ENCODE measurements at regions not wholly inside any gene's neighbourhood (a gene's known extent, or its start where the extent isn't known, plus 50 kb on each side); places are given as distances from the start of the nearest gene placed in this dataset.
"Not testable (repeated sequence)": the region's sequence is repeated elsewhere in the genome, so short reads cannot be mapped to it uniquely, and the experiment has no call there.

GRCh38 chr5:17123010-17123409 lies 94.4 kb upstream of the BASP1 start:
- peak in 1 of 8 experiments; percentile 16 for ATAC-seq (replicated peaks in 6 of 8)
- 0 to 100% (median 80%) methylated on average over 1 to 4 of the region's 5 CpGs; no CpG with 5 or more reads in 1 of the 10 experiments for WGBS, 10 experiments
- no peak overlapping the region for H3K27ac ChIP-seq
- H3K4me3 ChIP-seq = no peak overlapping the region
- in situ Hi-C loops (cut with MboI; ENCODE audit: low pct_unique_long_range_greater_than_20kb in 2 of 9, low sequenced_read_pairs in 9 of 9, unreplicated experiment in 9 of 9) = no loop called here
- peaks cover 5 to 10% of the 10 kb centered on the region in 2 donors for H3K4me1 ChIP-seq (replicated peaks in 1 of 2)

GRCh38 chr5:17123773-17124172 lies 93.7 kb upstream of the BASP1 start:
- H3K4me1 ChIP-seq (replicated peaks in 1 of 2); ATAC-seq (replicated peaks in 6 of 8); H3K4me3 ChIP-seq; in situ Hi-C loops (cut with MboI; ENCODE audit: low pct_unique_long_range_greater_than_20kb in 2 of 9, low sequenced_read_pairs in 9 of 9, unreplicated experiment in 9 of 9); H3K27ac ChIP-seq: not testable (repeated sequence)
- 40 to 91% (median 48%) methylated on average over 1 to 3 of the region's 3 CpGs; no CpG with 5 or more reads in 3 of the 10 experiments for WGBS, 10 experiments

- Histone ChIP-seq H3K4me3 (no peak overlapping the region), H3K4me1 (replicated peaks in 1 of 2) (peaks cover 0 to 2% of the 10 kb centered on the region in 2 donors), H3K27ac (no peak overlapping the region)
- no peak for ATAC-seq (replicated peaks in 6 of 8)
- 2 to 92% (median 76%) methylated on average over 2 to 7 of the region's 8 CpGs; no CpG with 5 or more reads in 1 of the 10 experiments for WGBS, 10 experiments
- in situ Hi-C loops (cut with MboI; ENCODE audit: low pct_unique_long_range_greater_than_20kb in 2 of 9, low sequenced_read_pairs in 9 of 9, unreplicated experiment in 9 of 9) = loop anchor here in 1 of 9 experiments (25.0 kb wide), 1 partner anchor 190 kb away; the partner anchor contains the start of gene MYO10
These were observed 89.6 kb upstream of the BASP1 start for GRCh38 chr5:17127743-17128231.

DNA sequence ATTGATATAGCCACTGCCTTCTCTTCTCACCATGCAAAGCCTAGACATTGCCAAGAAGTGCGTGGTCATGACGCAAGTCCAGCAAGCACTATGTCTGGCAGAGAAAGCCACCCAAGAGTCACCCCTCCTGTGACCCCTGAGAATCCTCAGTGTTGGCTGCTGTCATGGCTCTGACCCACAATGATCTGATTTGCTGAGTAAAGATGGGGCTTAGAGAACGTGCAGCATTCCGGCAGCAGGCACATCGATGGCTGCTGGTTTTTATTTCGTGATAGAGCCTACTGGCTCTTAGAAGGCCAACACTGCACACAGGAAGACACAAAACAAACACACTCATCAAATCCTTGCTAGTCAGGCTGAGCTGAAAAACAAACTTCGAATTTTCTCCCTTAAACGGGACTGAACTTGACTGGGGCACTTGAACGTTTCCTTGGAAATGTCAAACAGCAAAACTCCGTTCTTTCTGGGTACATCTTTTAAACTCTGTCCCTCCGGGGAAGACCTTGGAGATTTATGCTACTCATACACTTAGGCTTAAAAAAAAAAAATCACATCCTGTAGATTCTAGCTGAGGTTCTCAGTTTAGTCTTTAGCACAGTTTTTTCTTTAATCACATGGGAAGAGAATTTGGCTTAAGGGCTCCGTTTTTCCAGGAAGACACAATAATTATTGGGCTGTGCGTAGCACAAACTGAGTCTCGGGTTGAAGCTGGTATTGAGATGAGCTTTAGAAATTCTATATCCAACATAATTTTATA lies 88.2 kb upstream of the BASP1 start:
- 65 to 100% (median 84%) methylated on average over 2 to 12 of the region's 14 CpGs; no CpG with 5 or more reads in 1 of the 10 experiments for WGBS, 10 experiments
- in situ Hi-C loops (cut with MboI; ENCODE audit: low pct_unique_long_range_greater_than_20kb in 2 of 9, low sequenced_read_pairs in 9 of 9, unreplicated experiment in 9 of 9) = loop anchor here in 1 of 9 experiments (25.0 kb wide), 1 partner anchor 192 kb away; the partner anchor contains the start of gene MYO10
- Histone ChIP-seq H3K4me1 (replicated peaks in 1 of 2) (peaks cover 0 to 4% of the 10 kb centered on the region in 2 donors), H3K4me3 (no peak overlapping the region), H3K27ac (no peak overlapping the region)
- ATAC-seq (replicated peaks in 6 of 8) = peak in 2 of 8 experiments; percentile 36 to 87

DNA sequence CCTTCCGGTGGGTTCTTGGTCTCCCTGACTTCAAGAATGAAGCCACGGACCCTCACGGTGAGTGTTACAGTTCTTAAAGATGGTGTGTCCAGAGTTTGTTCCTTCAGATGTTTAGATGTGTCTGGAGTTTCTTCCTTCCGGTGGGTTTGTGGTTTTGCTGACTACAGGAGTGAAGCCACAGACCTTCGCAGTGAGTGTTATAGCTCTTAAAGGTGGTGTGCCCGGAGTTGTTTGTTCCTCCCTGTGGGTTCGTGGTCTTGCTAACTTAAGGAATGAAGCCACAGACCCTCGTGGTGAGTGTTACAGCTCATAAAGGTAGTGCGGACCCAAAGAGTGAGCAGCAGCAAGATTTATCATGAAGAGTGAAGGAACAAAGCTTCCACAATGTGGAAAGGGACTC lies 87.1 kb upstream of the BASP1 start:
- in situ Hi-C loops (cut with MboI; ENCODE audit: low pct_unique_long_range_greater_than_20kb in 2 of 9, low sequenced_read_pairs in 9 of 9, unreplicated experiment in 9 of 9) = loop anchor here in 1 of 9 experiments (25.0 kb wide), 1 partner anchor 193 kb away; the partner anchor contains the start of gene MYO10
- not testable (repeated sequence) for ATAC-seq (replicated peaks in 6 of 8); H3K4me3 ChIP-seq; H3K4me1 ChIP-seq (replicated peaks in 1 of 2); H3K27ac ChIP-seq
- WGBS, 10 experiments = 0 to 100% (median 83%) methylated on average over 1 to 6 of the region's 9 CpGs; no CpG with 5 or more reads in 3 of the 10 experiments

- Histone ChIP-seq H3K4me3 (no peak overlapping the region), H3K27ac (no peak overlapping the region), H3K4me1 (replicated peaks in 1 of 2) (peaks cover 0 to 4% of the 10 kb centered on the region in 2 donors)
- ATAC-seq (replicated peaks in 6 of 8) = peak in 3 of 8 experiments; percentile 35 to 52 (median 46)
- in situ Hi-C loops (cut with MboI; ENCODE audit: low pct_unique_long_range_greater_than_20kb in 2 of 9, low sequenced_read_pairs in 9 of 9, unreplicated experiment in 9 of 9) = loop anchor here in 1 of 9 experiments (25.0 kb wide), 1 partner anchor 195 kb away; the partner anchor contains the start of gene MYO10
- WGBS, 10 experiments = 0 to 73% (median 50%) methylated on average over 1 to 4 of the region's 4 CpGs
These were observed 84.9 kb upstream of the BASP1 start for GRCh38 chr5:17132444-17133083.

DNA sequence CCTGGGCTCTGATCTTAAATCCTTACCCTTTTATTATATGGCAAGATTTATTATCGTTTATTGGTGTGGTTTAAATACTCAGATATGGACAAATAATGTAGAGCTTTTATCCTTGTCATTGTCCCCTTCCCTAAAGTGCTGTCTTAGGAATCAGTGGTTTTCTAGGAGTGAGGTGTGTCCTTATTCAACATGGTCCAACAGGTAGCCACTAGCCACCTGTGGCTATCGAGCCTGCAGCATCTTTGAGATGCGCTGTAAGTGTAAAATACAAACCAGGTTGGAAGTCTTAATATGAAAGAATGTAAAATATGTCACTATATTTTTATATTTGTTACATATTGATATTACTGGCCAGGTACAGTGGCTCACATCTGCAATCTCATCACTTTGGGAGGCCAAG lies 82.4 kb upstream of the BASP1 start:
- Histone ChIP-seq H3K27ac (no peak overlapping the region), H3K4me1 (replicated peaks in 1 of 2) (peaks cover 0 to 4% of the 10 kb centered on the region in 2 donors), H3K4me3 (no peak overlapping the region)
- 60 to 100% (median 86%) methylated on average over 1 to 3 of the region's 3 CpGs; no CpG with 5 or more reads in 3 of the 10 experiments for WGBS, 10 experiments
- no peak for ATAC-seq (replicated peaks in 6 of 8)
- in situ Hi-C loops (cut with MboI; ENCODE audit: low pct_unique_long_range_greater_than_20kb in 2 of 9, low sequenced_read_pairs in 9 of 9, unreplicated experiment in 9 of 9) = loop anchor here in 1 of 9 experiments (25.0 kb wide), 1 partner anchor 198 kb away; the partner anchor contains the start of gene MYO10

- WGBS, 10 experiments = 21 to 94% (median 89%) methylated on average over 3 to 6 of the region's 7 CpGs; no CpG with 5 or more reads in 5 of the 10 experiments
- Histone ChIP-seq H3K4me3 (no peak overlapping the region), H3K27ac (no peak overlapping the region), H3K4me1 (replicated peaks in 1 of 2) (peaks cover 6 to 10% of the 10 kb centered on the region in 2 donors)
- ATAC-seq (replicated peaks in 6 of 8) = no peak
- in situ Hi-C loops (cut with MboI; ENCODE audit: low pct_unique_long_range_greater_than_20kb in 2 of 9, low sequenced_read_pairs in 9 of 9, unreplicated experiment in 9 of 9) = loop anchor here in 1 of 9 experiments (25.0 kb wide), 1 partner anchor 206 kb away; the partner anchor contains the start of gene MYO10
These were observed 74.1 kb upstream of the BASP1 start for GRCh38 chr5:17143335-17143734.

DNA sequence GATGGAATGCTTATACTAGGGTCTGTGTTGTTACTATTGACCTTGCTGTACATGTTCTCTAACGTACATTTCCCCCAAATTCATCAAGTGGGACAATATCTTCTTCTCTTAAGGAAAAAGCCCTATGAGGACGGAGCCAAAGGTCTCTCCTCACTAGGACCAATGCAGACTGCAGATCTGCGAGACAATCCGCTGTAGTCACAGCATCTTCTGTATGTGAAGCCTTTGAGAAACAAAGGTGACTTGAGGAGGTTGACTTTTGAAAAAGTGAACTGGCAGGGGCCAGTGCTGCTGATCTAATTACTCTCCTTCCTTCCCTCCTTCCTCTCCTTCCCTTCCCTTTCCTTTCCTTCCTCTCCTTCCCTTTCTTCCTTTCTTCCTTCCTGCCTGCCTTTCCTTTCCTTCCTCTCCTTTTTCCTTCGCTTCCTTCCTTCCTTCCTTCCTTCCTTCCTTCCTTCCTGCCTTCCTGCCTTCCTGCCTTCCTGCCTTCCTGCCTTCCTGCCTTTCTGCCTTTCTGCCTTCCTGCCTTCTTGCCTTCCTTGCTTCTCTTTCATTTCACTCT lies 71.1 kb upstream of the BASP1 start:
- 33 to 100% (median 63%) methylated on average over 2 to 4 of the region's 5 CpGs; no CpG with 5 or more reads in 3 of the 10 experiments for WGBS, 10 experiments
- ATAC-seq (replicated peaks in 6 of 8) = no peak
- Histone ChIP-seq H3K27ac (peak overlapping the region; percentile 40 to 68), H3K4me1 (replicated peaks in 1 of 2) (peaks cover 6 to 10% of the 10 kb centered on the region in 2 donors), H3K4me3 (no peak overlapping the region)
- in situ Hi-C loops (cut with MboI; ENCODE audit: low pct_unique_long_range_greater_than_20kb in 2 of 9, low sequenced_read_pairs in 9 of 9, unreplicated experiment in 9 of 9) = loop anchor here in 1 of 9 experiments (25.0 kb wide), 1 partner anchor 209 kb away; the partner anchor contains the start of gene MYO10

GRCh38 chr5:17147170-17147569 lies 70.3 kb upstream of the BASP1 start:
- H3K27ac ChIP-seq = peak overlapping the region; percentile 40 to 68
- peaks cover 6 to 10% of the 10 kb centered on the region in 2 donors for H3K4me1 ChIP-seq (replicated peaks in 1 of 2)
- 4 to 80% (median 32%) methylated on average over 1 to 9 of the region's 9 CpGs; no CpG with 5 or more reads in 3 of the 10 experiments for WGBS, 10 experiments
- ATAC-seq (replicated peaks in 6 of 8) = peak in 5 of 8 experiments; percentile 58 to 94 (median 80)
- in situ Hi-C loops (cut with MboI; ENCODE audit: low pct_unique_long_range_greater_than_20kb in 2 of 9, low sequenced_read_pairs in 9 of 9, unreplicated experiment in 9 of 9) = loop anchor here in 1 of 9 experiments (25.0 kb wide), 1 partner anchor 210 kb away; the partner anchor contains the start of gene MYO10
- H3K4me3 ChIP-seq = no peak overlapping the region

DNA sequence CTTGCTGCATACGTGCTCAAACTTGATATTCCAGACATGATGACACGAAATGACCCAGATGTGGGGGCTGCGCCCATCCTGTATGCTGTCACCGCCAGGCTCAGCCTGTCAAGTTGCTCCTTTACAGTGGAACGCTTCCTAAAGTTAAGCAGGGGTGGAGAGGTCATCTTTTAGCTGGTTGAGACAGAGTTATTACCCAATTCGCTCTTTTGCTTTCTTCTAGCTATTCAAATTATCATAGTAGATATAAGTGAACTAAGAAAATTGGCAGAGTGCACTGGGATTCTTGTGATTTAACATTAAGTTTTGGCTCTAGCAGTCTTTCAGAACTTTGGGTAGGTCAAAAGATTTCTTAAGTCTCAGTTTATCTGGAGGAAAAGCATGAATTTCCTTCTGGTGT lies 69.8 kb upstream of the BASP1 start:
- Histone ChIP-seq H3K27ac (peak overlapping the region in 1 of 2 donors; percentile 23), H3K4me3 (no peak overlapping the region), H3K4me1 (replicated peaks in 1 of 2) (peaks cover 6 to 10% of the 10 kb centered on the region in 2 donors)
- ATAC-seq (replicated peaks in 6 of 8) = peak in 3 of 8 experiments; percentile 21 to 34 (median 24)
- in situ Hi-C loops (cut with MboI; ENCODE audit: low pct_unique_long_range_greater_than_20kb in 2 of 9, low sequenced_read_pairs in 9 of 9, unreplicated experiment in 9 of 9) = loop anchor here in 1 of 9 experiments (25.0 kb wide), 1 partner anchor 210 kb away; the partner anchor contains the start of gene MYO10
- 50 to 100% (median 83%) methylated on average over 1 to 6 of the region's 6 CpGs; no CpG with 5 or more reads in 3 of the 10 experiments for WGBS, 10 experiments

DNA sequence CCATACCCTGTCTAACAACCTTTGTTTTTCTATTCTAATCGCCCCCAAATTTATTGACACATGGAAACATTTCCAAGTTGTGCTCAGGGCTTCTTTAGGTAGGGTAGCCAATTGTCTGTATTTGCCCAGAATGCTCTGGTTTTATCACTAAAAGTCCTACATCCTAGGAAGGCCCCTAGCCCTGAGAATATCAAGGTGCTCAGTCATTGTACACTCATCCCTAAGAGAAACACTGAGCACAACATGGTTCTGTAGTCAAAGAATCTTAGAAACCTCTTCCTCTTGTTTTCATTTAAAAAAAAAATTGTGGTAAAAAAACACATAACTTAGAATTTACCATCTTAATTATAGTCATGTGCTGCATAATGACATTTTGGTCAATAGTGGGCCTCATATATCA lies 69.0 kb upstream of the BASP1 start:
- WGBS, 10 experiments = 71 to 100% (median 80%) methylated on average over 1 of the region's 1 CpG; no CpG with 5 or more reads in 7 of the 10 experiments
- peaks cover 6 to 10% of the 10 kb centered on the region in 2 donors for H3K4me1 ChIP-seq (replicated peaks in 1 of 2)
- no peak for ATAC-seq (replicated peaks in 6 of 8)
- H3K27ac ChIP-seq = no peak overlapping the region
- in situ Hi-C loops (cut with MboI; ENCODE audit: low pct_unique_long_range_greater_than_20kb in 2 of 9, low sequenced_read_pairs in 9 of 9, unreplicated experiment in 9 of 9) = loop anchor here in 1 of 9 experiments (25.0 kb wide), 1 partner anchor 211 kb away; the partner anchor contains the start of gene MYO10
- no peak overlapping the region for H3K4me3 ChIP-seq
